NCI-H226 (cell line): ENCODE measurements at regions not wholly inside any gene's neighbourhood (a gene's known extent, or its start where the extent isn't known, plus 50 kb on each side); places are given as distances from the start of the nearest gene placed in this dataset.
"Not testable (repeated sequence)": the region's sequence is repeated elsewhere in the genome, so short reads cannot be mapped to it uniquely, and the experiment has no call there.

Experiments used
- DNase-seq: peaks from one replicate; pipeline ENCODE4 v3.0.0-alpha.2; 2015

GRCh38 chr2:102871707-102872106 lies 109.9 kb downstream of the TMEM182 start:
- no peak for DNase-seq

GRCh38 chr2:102872388-102872787 lies 110.6 kb downstream of the TMEM182 start:
- no peak for DNase-seq

GRCh38 chr2:102879513-102879912 lies 117.7 kb downstream of the TMEM182 start:
- not testable (repeated sequence) for DNase-seq

- no peak for DNase-seq
These were observed 118.9 kb downstream of the TMEM182 start for GRCh38 chr2:102880731-102881130.

GRCh38 chr2:102886216-102886893 lies 124.5 kb downstream of the TMEM182 start:
- no peak for DNase-seq

GRCh38 chr2:102888514-102888913 lies 126.7 kb downstream of the TMEM182 start:
- no peak for DNase-seq

GRCh38 chr2:102891296-102891695 lies 129.5 kb downstream of the TMEM182 start:
- DNase-seq: no peak

GRCh38 chr2:102892698-102893310 lies 131.0 kb downstream of the TMEM182 start:
- no peak for DNase-seq

- no peak for DNase-seq
These were observed 132.0 kb downstream of the TMEM182 start for GRCh38 chr2:102893870-102894269.

- DNase-seq: no peak
These were observed 133.5 kb downstream of the TMEM182 start for GRCh38 chr2:102895376-102895775.

- not testable (repeated sequence) for DNase-seq
These were observed 147.4 kb downstream of the TMEM182 start for GRCh38 chr2:102909240-102909639.

- no peak for DNase-seq
These were observed 148.9 kb downstream of the TMEM182 start for GRCh38 chr2:102910724-102911123.

GRCh38 chr2:102915128-102915527 lies 153.3 kb downstream of the TMEM182 start:
- DNase-seq: peak; percentile 75

GRCh38 chr2:102922321-102922720 lies 160.5 kb downstream of the TMEM182 start:
- DNase-seq: no peak

GRCh38 chr2:102925003-102925402 lies 163.2 kb downstream of the TMEM182 start:
- no peak for DNase-seq

GRCh38 chr2:102927854-102928267 lies 166.0 kb downstream of the TMEM182 start:
- DNase-seq: no peak

GRCh38 chr2:102929721-102930120 lies 167.9 kb downstream of the TMEM182 start:
- DNase-seq: no peak

GRCh38 chr2:102932501-102932900 lies 170.7 kb downstream of the TMEM182 start:
- DNase-seq: no peak

GRCh38 chr2:102939207-102939606 lies 177.4 kb downstream of the TMEM182 start:
- DNase-seq: no peak

- DNase-seq: no peak
These were observed 178.9 kb downstream of the TMEM182 start for GRCh38 chr2:102940684-102941083.

- no peak for DNase-seq
These were observed 180.3 kb downstream of the TMEM182 start for GRCh38 chr2:102942107-102942506.

- no peak for DNase-seq
These were observed 181.4 kb downstream of the TMEM182 start for GRCh38 chr2:102943251-102943650.

GRCh38 chr2:102950371-102950946 lies 188.6 kb downstream of the TMEM182 start:
- DNase-seq: no peak

- no peak for DNase-seq
These were observed 189.4 kb downstream of the TMEM182 start for GRCh38 chr2:102951249-102951648.
